Peyer's patch (tissue), 4 donors: ENCODE measurements at regions not wholly inside any gene's neighbourhood (a gene's known extent, or its start where the extent isn't known, plus 50 kb on each side); places are given as distances from the start of the nearest gene placed in this dataset.

Source experiments
- DNase-seq, 3 donors: peaks; one replicate each; pipeline ENCODE4 v3.0.0-alpha.2; 2017 to 2019
- H3K27ac ChIP-seq, 4 donors: fragments of 200-600 bp; sonication (generic); one replicate each; pipeline ENCODE4 v1.5.1; 2016 to 2019
- H3K27me3 ChIP-seq, 2 donors: fragments of 200-600 bp; sonication (generic); one replicate each; pipeline ENCODE4 v1.5.1; 2019
- H3K36me3 ChIP-seq, 3 donors: fragments of 200-600 bp; sonication (generic); one replicate each; pipeline ENCODE4 v1.5.1; 2016 to 2019
- H3K4me1 ChIP-seq, 4 donors: fragments of 200-600 bp; sonication (generic); one replicate each; pipeline ENCODE4 v1.5.1; 2016 to 2019
- H3K4me3 ChIP-seq, 4 donors: fragments of 200-600 bp; sonication (generic); 1 replicate in 3 of 4; 2 replicates in 1 of 4; pipeline ENCODE4 v1.5.1; 2016 to 2019; ENCODE audit warnings: mild to moderate bottlenecking in 1 of 4
- H3K9me3 ChIP-seq, 4 donors: fragments of 200-600 bp; sonication (generic); one replicate each; pipeline ENCODE4 v1.5.1; 2016 to 2019; ENCODE audit warnings: mild to moderate bottlenecking in 1 of 4
- POLR2A ChIP-seq, 2 donors: fragments of 450-650 bp; IDR thresholded peaks; one replicate each; pipeline ENCODE4 v1.5.1; 2017; ENCODE audit warnings: antibody characterized with exemption in 2 of 2, mild to moderate bottlenecking in 2 of 2, moderate library complexity in 2 of 2
- TF ChIP-seq, protein P1 (sequence below), 6 experiments: fragments of 450-650 bp in 4 of 6; fragments of 200-600 bp in 2 of 6; sonication (generic) in 1 of 6; IDR thresholded peaks; one replicate each; pipeline ENCODE4 v1.5.1; 2017 to 2019; ENCODE audit warnings: antibody characterized with exemption in 6 of 6, mild to moderate bottlenecking in 3 of 6, moderate library complexity in 1 of 6

DNA sequence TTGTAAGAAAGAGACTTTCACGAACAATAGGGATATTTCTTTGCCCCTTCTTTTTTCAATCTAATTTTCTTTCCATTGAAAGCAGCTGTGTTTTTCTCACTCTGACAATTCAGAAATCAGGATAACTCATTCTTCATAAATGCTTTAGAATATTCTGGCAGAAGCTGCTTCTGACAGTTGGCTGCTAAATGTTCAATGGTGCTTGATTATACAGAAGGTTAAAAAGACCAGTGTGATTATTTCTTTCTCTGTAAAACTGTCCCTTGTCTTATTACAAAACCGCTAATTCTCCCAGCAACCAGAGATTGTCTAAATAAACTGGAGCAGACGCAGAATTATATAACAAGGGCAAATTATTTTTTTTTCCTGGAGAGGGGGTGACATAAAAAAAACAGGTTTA is 394.4 kb downstream of the SPRY2 start:
- Histone ChIP-seq H3K9me3 (no peaks in the 10 kb centered on the region), H3K27ac (no peak overlapping the region), H3K4me1 (no peaks in the 10 kb centered on the region), H3K4me3 (no peak overlapping the region), H3K27me3 (no peaks in the 10 kb centered on the region), H3K36me3 (no peaks in the 10 kb centered on the region)
- TF ChIP-seq, protein P1, sequence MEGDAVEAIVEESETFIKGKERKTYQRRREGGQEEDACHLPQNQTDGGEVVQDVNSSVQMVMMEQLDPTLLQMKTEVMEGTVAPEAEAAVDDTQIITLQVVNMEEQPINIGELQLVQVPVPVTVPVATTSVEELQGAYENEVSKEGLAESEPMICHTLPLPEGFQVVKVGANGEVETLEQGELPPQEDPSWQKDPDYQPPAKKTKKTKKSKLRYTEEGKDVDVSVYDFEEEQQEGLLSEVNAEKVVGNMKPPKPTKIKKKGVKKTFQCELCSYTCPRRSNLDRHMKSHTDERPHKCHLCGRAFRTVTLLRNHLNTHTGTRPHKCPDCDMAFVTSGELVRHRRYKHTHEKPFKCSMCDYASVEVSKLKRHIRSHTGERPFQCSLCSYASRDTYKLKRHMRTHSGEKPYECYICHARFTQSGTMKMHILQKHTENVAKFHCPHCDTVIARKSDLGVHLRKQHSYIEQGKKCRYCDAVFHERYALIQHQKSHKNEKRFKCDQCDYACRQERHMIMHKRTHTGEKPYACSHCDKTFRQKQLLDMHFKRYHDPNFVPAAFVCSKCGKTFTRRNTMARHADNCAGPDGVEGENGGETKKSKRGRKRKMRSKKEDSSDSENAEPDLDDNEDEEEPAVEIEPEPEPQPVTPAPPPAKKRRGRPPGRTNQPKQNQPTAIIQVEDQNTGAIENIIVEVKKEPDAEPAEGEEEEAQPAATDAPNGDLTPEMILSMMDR (IDR thresholded peaks at IDR 0.05), result no peak
- no peak for TF ChIP-seq POLR2A (IDR thresholded peaks at IDR 0.05)
- no peak for DNase-seq

DNA sequence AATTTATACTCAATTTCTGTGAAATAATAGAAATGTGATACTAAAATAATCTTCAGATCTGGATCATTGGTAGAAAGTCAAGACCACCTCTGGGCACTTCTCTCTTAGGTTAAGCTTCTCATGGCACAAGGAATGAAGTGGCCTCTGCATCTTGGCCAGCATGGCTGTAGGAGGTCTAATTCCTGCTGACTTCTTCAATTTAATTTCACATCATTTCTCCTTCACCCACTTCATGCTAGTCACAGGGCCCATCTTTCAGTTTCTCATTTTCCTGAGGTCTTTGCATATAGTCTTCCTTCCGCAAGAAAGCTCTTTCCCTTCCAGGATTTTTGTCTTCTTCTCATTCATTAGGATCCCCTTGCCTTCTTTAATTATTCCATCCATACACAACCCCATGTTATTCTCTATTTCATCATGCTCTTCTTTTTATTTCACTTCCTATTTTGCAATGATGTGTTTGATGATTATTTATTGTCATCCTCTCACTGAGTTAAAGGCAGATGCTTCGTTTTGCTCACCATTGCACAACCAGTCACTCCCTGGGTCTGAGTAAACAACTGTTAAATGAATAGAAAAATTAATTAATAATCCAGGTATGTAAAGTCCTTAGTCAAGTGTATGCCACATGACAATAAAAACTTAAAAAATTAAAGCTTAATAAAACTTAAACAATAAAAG is 397.4 kb downstream of the SPRY2 start:
- Histone ChIP-seq H3K36me3 (no peaks in the 10 kb centered on the region), H3K4me1 (no peaks in the 10 kb centered on the region), H3K27ac (no peak overlapping the region), H3K4me3 (no peak overlapping the region), H3K27me3 (no peaks in the 10 kb centered on the region), H3K9me3 (no peaks in the 10 kb centered on the region)
- TF ChIP-seq, protein P1 (IDR thresholded peaks at IDR 0.05), result no peak
- DNase-seq, result no peak

DNA sequence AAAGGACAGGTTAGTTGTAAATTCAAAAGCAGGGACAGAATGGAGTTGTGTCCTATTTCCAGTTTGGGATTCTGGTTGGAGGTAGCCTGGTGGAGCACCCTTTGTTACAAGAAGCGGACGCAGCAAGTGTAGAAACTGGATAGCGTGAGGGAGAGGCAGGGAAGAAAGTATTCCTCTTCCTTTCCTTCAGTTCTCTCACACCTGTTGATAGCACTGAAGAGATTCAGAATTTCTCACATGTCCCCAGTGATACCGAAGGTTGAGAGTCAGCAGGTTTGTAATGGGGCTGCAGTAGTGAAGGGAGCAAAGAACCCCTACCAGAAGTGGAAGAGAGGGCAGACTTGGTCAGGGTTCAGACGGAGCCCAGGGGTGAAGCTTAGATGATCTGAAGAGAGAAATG is 399.2 kb downstream of the SPRY2 start:
- no peak overlapping the region for H3K4me3 ChIP-seq
- H3K27me3 ChIP-seq, result no peaks in the 10 kb centered on the region
- H3K9me3 ChIP-seq, result no peaks in the 10 kb centered on the region
- H3K4me1 ChIP-seq, result no peaks in the 10 kb centered on the region
- no peak overlapping the region for H3K27ac ChIP-seq
- TF ChIP-seq, protein P1 (IDR thresholded peaks at IDR 0.05), result no peak
- TF ChIP-seq POLR2A (IDR thresholded peaks at IDR 0.05), result no peak
- H3K36me3 ChIP-seq, result no peaks in the 10 kb centered on the region
- no peak for DNase-seq

DNA sequence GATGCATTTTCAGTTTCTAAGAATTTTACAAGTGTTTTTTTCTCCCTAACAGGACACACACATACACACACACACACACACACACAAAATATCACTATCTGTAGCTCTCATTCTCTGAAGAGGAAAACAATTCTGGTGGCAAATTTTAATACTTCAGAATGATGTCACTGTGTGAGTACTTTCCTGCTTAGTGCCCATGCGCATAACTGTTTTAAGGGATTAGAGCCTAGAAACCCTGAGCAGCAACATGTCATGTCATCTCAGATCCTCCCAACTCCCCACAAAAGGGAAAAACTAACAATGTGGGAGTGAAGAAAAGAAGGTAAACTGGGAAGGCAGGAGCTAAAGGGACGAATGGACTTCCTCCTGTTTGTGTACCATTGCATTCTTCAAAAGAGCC is 401.2 kb downstream of the SPRY2 start:
- no peak overlapping the region for H3K4me3 ChIP-seq

DNA sequence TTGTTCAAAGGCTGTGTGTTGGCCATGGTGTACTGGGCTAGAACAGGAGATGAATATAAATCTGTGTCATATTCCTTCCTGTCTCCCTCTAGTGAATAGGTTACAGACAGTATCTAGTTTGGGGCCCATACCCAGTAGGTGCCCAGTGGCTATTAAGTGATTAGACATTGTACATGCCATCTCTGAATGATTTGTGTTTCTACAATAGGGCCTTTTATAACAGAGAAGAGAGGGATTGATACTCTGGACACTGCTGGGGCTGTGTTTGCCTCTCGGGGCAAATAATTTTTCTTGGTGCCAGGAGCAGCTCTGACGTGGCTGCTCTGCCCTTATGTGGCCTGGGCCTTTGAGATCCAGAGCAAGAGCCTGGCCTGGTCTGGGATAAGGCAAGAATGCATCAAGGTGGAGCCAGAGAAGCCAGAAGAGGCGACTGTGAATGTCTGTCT is 403.1 kb downstream of the SPRY2 start:
- H3K27ac ChIP-seq, result no peak overlapping the region
- no peaks in the 10 kb centered on the region for H3K4me1 ChIP-seq
- H3K36me3 ChIP-seq, result no peaks in the 10 kb centered on the region
- H3K27me3 ChIP-seq, result no peaks in the 10 kb centered on the region
- DNase-seq, result no peak
- H3K4me3 ChIP-seq, result no peak overlapping the region
- no peaks in the 10 kb centered on the region for H3K9me3 ChIP-seq
- TF ChIP-seq, protein P1 (IDR thresholded peaks at IDR 0.05), result no peak
- TF ChIP-seq POLR2A (IDR thresholded peaks at IDR 0.05), result no peak

More for the DNA sequence above, 401.2 kb downstream of the SPRY2 start:
- no peak for DNase-seq
- Histone ChIP-seq H3K36me3 (no peaks in the 10 kb centered on the region), H3K27me3 (no peaks in the 10 kb centered on the region), H3K4me1 (no peaks in the 10 kb centered on the region), H3K9me3 (no peaks in the 10 kb centered on the region), H3K27ac (no peak overlapping the region)
- TF ChIP-seq, protein P1 (IDR thresholded peaks at IDR 0.05), result no peak

DNA sequence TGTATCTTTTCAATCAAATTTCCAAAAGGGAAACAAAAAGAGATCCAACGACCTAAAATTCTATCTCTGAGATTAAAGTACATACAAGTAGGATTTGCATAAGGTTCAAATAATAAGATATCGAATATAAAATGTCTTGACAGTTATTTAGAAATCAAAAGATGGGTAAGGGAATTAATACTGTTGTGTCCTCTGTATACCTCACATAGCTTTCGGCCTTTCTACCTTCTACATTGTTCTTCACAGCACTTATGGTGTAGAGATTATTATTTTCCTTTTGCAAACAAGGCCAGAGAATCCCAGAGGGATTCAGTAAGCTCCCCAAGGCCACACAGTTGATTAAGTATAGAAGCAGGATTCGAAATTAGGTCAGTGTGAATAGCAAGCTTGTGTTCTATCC is 403.6 kb downstream of the SPRY2 start:
- Histone ChIP-seq H3K36me3 (no peaks in the 10 kb centered on the region), H3K4me3 (no peak overlapping the region), H3K9me3 (no peaks in the 10 kb centered on the region), H3K4me1 (no peaks in the 10 kb centered on the region), H3K27me3 (no peaks in the 10 kb centered on the region), H3K27ac (no peak overlapping the region)
- DNase-seq, result no peak
- no peak for TF ChIP-seq POLR2A (IDR thresholded peaks at IDR 0.05)
- TF ChIP-seq, protein P1 (IDR thresholded peaks at IDR 0.05), result no peak
